Esophagus mucosa (tissue), 1 donor: ENCODE measurements at regions not wholly inside any gene's neighbourhood (a gene's known extent, or its start where the extent isn't known, plus 50 kb on each side); places are given as distances from the start of the nearest gene placed in this dataset.
"Not testable (repeated sequence)": the region's sequence is repeated elsewhere in the genome, so short reads cannot be mapped to it uniquely, and the experiment has no call there.

Experiments
- ATAC-seq: fragments of 200-7000 bp; cut with Tn5 transposase; one replicate; pipeline ENCODE4 v1.9.1; 2020
- donor health status: DM: yes; HTN: yes; CAD: no.

DNA sequence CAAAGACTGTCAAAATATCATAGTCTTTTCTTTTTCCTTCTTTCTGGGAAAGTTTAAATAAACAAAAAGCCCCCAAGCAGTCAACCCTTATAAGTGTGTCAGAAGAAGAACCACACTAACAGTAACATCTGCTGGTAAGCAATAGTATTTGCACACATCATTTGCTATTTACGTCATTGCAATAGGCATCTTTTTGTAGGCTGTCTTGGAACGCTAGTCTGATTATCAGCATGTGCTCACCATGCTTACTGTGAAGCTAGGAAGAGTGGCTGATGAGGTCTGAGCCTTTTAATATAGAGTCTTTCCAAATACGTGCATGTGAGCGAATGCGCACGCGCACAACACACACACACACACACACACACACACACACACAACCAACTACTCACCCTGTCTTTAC lies 599.0 kb upstream of the TPK1 start:
- ATAC-seq: no peak

DNA sequence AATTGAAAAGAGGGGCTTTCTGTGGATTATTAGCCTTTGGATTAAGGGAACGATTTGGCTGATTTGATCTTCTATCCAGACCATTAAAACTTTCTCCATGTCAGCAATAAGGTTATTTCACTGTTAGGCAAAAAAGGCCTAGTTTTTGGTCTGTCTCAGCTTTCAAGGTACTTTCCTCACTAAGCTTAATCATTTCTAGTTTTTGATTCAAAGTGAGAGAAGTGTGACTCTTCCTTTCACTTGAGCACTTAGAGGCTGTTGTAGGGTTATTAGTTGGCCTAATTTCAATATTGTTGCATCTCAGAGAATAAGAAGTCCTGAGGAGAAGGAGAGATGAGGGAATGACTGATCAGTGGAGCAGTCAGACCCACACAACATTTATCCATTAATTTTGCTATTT lies 596.0 kb upstream of the TPK1 start:
- no peak for ATAC-seq

DNA sequence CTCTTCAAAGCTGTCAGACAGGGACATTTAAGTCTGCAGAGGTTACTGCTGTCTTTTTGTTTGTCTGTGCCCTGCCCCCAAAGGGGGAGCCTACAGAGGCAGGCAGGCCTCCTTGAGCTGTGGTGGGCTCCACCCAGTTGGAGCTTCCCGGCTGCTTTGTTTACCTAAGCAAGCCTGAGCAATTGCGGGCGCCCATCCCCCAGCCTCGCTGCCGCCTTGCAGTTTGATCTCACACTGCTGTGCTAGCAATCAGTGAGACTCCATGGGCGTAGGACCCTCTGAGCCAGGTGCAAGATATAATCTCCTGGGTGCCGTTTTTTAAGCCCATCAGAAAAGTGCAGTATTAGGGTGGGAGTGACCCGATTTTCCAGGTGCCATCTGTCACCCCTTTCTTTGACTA lies 582.6 kb upstream of the TPK1 start:
- not testable (repeated sequence) for ATAC-seq

DNA sequence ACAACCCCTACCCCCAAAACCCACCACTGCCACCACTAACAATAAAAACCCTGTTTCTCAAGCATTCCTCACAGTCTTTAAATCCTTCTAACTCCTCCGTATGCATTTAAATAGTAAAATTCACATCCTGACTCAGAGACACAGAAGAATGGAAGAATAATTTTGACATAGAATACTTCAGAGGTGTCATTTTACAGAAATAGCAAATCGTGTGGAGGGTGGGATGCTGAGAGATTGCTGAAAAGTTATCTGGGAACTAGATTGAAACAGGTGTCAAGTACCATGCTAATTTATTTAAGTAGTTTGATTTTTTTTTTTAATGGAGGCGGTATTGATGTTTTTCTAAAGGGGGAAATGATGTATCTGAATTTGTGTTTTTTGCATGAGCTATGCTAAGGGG lies 575.2 kb upstream of the TPK1 start:
- ATAC-seq: no peak

DNA sequence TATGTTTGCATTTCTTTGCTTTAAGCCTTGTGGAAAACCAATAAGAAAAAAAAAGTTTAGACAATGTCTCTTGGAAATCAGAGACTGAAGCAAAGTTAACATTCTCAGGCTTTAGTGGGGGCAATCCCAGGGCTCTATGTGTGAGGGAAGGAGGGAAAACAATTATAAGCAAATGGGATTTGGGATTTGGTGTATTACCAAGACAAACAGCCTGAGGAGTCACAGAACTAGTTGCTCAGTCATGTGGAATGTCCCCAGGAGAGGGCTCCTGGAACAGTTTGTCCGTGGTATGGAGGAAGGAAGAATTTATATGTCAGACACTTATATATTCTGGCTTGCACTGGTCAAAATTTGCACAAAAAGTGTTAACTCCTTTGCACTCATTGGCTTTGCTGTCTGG lies 562.9 kb upstream of the TPK1 start:
- no peak for ATAC-seq

DNA sequence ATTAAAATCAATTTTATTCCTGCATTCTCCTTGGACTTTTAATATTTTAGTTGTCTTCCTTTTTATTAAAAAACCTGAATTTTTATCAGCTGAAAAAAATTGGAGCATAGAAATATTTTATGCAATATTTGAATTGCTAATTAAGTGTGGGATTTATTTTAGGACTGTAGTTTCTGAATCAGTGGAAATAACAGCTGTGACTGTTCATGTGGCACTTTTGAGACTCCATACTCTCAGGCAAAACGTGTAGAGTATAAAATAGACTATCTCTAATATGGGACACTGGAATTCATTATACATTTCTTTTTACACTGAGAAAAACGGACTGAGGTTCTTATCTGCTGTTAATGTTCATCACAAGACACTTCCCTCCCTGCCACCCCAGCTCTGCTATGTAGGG lies 558.3 kb upstream of the TPK1 start:
- ATAC-seq: no peak

DNA sequence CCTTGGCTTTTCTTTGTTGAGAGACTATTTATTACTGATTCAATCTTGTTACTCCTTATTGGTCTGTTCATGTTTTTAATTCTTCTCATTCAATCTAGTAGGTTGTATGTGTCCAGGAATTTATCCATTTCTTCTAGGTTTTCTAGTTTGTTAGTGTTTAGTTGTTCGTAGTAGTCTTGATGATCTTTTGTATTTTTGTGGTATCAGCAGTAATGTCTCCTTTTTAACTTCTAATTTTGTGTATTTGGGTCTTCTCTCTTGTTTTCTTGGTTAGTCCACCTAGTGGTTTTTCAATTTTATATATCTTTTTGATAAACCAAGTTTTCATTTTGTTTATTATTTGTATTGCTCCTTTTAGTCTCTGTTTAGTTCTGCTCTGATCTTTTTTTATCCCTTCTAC lies 546.9 kb upstream of the TPK1 start:
- ATAC-seq: no peak

DNA sequence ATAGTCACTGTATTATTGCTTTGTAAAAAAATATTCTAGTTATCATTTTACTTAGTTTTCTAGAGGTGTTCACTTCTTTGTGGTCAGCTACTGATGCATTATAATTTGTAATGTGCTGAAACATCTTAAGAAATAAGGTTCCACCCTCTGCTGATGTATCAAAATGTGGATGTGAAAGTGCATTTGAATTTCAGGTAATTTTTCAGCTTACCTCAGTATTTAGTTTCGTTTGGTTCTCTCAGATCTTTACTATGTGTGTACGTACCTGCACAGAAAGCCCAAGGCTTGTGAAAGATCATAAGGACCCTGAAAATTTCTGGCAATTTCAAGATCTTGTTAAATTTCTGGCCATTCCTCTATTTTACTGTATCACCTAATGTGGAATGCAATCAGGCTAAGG lies 542.3 kb upstream of the TPK1 start:
- ATAC-seq: no peak

DNA sequence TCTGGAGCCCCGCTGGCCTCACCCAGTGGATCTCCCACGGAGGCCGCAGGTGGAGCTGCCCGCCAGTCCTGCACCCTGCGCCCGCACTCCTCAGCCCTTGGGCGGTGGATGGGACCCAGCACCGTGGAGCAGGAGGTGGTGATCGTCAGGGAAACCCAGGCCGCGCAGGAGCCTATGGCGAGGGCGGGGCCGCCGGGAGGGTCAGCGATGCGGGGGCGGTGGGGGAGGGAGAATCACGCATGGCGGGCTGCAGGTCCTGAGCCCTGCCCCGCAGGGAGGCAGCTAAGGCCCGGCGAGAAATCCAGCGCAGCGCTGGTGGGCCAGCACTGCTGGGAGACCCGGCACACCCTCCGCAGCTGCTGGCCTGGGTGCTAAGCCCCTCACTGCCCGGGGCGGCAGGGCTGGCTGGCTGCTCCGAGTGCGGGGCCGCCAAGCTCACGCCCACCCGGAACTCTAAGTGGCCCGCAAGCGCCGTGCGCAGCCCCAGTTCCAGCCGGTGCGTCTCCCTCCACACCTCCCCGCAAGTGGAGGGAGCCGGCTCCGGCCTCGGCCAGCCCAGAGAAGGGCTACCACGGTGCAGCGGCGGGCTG lies 524.8 kb upstream of the TPK1 start:
- ATAC-seq: no peak

DNA sequence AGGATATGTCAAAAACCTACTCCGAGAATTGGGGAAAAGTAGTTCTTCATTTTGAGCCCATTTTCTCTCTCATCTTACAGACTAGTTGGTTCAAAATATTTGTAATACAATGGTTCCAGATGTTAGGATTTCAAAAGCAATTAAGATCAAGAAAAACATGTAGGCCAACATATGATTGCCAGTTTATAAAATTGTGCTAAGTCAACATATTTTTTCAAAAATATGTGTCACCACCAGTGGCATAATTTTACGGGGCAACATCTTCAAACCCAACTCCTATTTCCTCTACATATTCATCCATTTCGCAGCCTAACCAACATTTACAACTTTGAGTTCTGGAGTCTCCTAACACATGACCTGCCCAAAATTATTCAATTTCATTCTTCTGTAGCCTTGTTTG lies 514.5 kb upstream of the TPK1 start:
- no peak for ATAC-seq

DNA sequence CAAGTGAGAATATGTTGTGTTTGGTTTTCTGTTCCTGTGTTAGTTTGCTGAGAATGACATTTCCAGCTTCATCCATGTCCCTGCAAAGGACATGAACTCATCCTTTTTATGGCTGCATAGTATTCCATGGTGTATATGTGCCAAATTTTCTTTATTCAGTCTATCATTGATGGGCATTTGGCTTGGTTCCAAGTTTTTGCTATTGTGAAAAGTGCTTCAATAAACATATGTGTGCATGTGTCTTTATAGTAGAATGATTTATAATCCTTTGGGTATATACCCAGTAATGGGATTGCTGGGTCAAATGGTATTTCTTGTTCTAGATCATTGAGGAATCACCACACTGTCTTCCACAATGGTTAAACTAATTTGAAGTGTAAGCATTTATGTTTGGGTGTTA lies 513.6 kb upstream of the TPK1 start:
- ATAC-seq: not testable (repeated sequence)

DNA sequence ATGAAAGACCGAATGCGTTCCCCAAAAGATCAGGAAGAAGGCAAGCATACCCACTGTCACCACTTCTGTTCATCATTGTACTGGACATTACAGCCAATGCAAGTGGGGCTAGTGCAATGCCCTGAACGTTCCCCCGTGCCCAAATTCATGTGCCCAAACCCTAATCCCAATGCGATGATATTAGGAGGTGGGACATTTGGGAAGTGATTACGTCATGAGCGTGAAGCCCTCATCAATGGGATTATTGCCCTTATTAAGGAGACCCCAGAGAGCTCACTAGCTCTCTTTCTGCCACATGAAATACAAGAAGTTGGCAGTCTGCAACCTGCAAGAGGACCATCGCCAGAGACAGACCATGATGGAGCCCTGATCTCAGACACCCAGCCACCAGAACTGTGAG lies 511.4 kb upstream of the TPK1 start:
- ATAC-seq: no peak

DNA sequence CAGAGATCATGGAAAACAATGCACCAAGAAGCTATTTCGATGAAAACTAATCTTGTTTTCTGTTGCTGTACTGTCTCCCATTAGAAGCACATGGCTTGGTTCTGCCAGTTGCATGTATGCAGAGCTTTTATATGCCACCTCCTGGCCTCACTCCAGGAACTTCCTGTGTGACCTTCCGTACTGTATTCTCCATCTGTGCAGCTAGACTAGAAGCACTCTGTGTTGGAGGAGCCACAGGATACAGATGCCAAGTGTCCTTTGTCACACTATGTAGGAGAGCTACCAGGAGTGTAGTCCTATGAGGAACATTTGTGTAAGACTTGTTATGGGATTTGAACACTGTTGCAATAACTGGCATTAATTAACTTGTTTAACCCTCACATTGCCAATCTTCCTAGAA lies 503.5 kb upstream of the TPK1 start:
- ATAC-seq: no peak

DNA sequence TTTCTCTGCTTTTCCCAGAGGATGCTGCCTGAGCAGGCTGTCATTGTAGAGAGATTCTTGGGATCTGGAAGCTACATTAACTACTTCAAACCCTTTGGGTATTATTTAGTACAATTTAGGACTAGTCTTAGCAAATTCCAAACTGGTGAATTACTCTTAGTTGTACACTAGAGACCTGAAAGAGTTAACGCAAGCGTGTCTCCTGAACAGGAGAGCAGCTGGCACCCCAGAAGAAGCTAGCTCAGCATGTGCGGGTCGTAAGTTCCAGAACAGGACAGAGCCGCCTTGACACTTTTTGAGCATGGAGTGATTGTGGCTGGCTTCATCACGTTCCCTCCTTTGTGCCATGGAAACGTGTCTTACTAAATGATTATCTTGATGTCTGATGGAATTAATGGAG lies 495.7 kb upstream of the TPK1 start:
- ATAC-seq: no peak

DNA sequence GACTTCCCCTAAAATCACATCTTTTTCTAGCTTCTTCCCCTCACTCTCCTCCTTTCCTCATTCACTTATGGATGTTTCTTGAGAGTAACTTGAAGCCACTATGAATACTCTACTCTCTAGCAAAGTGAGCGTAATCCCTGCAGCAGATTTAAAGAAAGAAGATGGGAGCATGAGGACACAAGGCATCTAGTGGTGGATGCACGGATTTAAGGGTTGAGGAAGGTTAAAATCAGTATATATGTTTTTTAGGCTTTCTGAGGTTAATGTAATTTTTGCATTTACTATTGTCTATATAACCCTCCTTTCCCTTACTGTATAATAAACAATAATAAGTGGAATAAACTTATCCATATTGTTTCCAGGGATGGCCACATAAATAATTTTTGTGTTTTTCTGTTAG lies 495.2 kb upstream of the TPK1 start:
- no peak for ATAC-seq

DNA sequence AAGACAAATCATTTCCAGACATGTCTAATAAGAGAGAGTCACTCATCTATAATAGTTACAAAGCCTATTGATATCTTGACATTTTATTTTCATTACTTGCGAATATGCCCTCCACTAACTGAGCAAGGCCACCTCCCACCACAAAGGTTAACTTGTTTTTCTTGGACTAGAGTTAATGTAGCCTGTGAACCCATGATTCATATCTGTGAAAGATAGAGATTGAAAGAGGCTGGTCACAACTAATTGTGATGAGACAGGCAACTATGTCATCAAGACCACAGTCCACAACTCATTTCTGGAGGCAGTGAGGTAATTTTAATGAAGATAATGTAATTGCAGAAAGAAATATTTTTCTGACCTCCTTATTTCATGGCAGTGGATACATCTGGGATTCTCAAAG lies 491.8 kb upstream of the TPK1 start:
- no peak for ATAC-seq

DNA sequence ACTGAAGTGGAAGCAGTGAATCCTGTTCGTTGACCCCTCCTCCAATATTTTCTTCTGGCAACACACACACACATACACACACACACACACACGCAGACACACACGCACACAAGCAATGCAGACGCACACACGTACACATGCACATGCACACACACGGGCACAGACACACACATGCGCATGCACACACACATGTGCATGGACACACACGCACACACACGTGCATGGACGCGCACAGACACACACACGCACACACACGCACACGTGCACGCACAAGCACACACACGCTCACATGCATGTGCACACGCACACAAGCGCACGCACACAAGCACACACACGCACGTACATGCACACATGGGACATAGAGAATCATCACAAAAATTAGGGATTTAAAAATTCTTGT lies 488.2 kb upstream of the TPK1 start:
- ATAC-seq: no peak

DNA sequence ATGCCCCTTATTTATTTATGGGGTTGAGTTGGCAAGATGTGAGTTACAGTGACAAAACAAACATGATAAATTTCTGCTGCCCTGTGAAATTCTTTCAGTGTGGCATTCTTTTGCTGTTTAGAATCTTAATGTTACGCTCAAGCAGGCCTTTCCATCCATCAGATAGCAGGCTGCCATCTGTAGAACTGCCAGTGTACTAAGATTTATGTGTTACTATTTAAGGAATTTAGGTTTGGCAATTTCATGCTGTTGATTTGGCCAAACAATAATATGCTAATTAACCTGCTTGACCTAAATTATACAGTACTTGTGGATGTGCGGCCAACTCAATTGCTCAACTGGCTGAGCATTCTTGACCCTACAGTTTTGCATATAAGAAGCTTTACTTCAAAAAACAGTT lies 477.7 kb upstream of the TPK1 start:
- ATAC-seq: no peak

DNA sequence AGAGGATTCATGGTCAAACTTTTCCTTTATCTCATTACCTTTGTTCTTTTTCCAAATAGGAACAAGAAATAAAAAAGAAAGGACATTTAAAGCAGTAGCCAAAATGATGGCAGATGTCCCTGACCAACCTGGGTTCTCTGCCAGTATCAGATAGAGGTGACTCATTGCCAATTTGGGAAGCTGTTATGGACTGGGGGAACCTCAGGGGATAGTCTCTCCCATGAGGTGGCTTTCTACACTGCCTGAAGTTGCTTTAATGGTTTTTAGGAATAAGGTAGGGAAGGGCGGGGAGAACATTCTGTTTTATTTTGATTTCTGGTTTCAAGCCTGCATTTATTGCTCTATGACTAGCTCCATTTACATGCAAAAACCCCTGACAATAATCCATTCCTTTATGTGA lies 457.9 kb upstream of the TPK1 start:
- no peak for ATAC-seq

DNA sequence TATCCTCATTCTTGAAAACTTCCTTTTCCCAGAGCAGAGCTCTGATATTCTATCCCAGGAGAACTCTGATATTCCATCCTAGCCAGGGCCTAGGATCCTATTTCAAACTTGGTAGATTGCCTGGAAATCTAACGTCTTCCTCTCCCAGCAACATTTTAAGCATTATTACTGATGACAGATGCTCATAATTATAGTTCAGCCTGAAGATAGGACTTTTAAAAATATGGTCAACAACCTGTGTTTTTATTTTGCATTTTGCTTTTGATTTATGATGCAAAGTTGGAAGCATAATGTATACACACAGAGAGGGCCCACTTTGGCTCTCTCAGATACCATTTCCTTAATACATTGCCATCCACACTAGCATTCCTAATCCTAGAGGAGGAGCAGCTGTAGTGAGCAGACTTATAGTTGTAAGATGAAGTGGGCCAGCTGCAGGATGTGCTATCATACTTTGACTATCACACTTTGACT lies 457.4 kb upstream of the TPK1 start:
- no peak for ATAC-seq

DNA sequence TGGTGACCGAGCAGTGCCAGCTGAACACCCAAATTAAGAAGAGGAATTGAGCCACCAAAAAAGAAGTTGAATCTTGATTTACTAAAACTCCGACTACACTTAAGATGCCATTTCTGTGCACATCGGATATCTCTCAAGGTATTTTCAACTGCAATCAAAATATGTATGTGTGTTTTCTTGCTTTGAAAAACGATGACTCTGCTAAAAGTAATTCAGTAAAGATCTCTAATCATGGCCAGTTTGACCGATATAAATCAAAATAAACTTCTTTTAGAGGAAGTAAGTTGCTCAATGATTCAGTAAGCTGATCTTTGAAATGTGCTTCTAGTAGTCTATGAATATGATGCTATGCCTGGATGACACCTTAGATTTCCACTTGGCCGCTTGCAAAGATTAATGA lies 453.5 kb upstream of the TPK1 start:
- ATAC-seq: no peak

DNA sequence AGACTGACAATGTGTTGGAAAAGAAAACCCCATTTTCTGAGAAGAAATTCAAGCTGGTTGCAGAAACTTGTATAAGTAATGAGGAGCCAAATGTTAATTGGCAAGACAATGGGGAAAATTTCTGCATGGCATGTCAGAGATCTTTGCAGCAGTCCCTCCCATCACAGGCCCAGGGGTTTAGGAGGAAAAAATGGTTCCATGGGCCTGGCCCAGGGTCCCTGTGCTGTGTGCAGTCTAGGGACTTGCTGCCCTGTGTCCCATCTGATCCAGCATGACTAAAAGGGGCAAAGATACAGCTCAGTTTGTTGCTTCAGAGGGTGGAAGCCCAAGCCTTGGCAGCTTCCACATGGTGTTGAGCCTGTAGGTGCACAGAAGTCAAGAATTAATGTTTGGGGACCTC lies 440.3 kb upstream of the TPK1 start:
- no peak for ATAC-seq

DNA sequence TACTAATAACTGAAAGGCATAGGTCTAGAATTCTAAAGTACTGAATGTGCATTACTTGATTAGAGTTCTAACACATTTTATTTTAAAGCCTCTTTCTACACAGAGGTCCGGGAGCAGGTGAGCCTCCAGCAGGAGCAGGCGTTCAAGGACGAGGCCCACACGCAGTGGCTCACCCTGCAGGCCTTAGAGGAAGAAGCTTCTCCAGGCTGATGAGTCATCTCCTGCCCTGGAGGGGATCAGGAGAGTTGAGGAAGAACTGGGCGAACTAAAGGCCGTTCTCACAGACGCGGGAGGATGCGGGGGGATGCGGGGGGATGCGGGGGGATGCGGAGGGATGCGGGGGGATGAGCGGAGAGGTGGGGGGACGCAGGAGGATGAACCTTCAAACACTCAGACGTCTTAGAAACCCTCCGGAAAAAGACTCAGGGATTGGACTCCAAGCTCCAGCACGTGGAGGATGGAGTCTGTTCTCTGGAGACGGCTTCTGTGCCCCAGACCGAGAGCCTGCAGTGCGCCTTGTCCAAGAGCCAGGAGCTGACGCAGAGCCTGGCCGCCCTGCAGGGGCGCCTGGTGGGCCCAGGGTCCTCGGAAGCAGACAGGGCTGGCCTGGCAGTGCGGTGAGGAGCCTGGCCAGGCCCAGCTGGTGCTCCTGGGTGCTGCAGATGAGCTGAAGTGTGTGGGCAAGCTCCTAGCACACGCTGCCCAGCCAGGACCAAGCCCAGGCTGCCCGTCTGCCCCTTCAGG lies 433.7 kb upstream of the TPK1 start:
- no peak for ATAC-seq

DNA sequence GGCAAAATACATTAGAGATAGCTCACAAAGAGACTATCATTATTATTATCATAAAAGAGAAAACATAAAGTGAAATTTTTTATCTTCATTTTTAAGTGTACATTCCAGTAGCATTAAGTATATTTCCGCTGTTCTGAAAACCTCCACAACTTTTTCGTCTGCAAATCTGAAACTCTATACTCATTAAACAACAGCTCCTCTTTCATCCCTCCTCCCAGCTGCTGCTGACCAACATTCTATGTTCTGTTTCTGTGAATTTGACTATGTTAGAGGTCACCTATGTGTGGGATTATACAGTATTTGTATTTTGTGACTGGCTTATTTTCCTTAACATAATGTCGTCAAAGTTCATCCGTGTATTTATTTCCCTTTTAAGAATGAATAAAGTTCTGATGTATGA lies 429.3 kb upstream of the TPK1 start:
- no peak for ATAC-seq

DNA sequence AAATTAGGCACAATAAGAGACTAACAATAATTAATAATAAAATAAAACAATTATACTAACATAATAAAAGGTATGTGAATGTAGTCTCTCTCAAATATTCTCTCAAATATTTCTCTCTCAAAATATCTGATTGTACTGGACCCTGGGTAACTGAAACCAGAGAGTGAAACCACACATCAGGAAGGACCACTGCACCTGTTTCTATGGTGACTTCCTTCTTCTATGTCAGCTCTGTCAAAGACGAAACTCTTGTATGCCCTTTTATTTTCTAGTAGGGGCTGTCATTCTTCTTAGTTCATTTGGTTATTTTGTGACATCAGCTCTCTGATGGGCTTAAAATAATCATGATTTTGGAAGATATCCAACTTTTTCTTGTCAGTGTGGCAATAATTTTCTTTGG lies 428.0 kb upstream of the TPK1 start:
- no peak for ATAC-seq
